ENCODE measurements at regions not wholly inside any gene's neighbourhood (a gene's known extent, or its start where the extent isn't known, plus 50 kb on each side); places are given as distances from the start of the nearest gene placed in this dataset.

DNA sequence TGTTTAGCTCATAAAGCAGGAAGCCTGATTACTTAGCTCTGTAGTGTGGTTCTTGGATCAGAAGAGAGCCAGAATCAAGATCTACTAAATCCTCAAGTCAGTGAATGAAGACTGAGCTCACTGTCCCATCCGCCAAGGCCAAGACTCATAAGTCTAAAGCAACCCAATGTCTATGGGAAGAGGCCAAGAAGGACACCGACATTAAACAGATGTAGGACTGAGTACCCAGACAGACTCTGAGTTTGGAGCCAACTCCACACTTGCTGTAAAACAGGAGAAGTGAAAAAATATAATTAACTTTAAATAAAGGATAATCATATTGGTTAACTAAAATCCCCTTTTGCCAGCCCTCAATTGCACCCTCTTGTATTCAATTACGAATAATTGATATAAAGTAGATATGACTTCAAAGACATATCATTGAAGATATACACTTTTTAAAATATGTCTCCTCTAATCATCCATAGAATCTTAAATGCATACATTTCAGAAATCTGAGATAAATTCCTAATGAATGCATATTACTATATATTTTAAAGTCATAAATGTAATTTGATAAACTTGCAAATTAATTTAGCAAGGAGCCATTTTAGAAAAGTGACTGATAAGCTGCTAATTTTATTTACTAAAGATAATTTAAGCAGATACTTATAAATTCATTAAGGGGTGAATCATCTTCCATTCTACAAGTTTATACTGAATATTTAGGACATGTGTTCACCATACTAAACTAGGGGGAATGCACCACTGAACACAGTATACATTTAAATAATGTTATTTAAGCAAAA is 617.0 kb upstream of the ARID1B start:
- H3K4me1 Mint-ChIP-seq (ENCODE audit: low read depth) = peaks cover 14% of the 10 kb centered on the region
- H3K36me3 Mint-ChIP-seq (ENCODE audit: low read depth) = no peaks in the 10 kb centered on the region
- H3K4me3 Mint-ChIP-seq = no peak overlapping the region
- H3K9me3 Mint-ChIP-seq = no peaks in the 10 kb centered on the region
- no peak overlapping the region for H3K27ac Mint-ChIP-seq
- H3K27me3 Mint-ChIP-seq = no peaks in the 10 kb centered on the region

- no peak overlapping the region for H3K4me3 Mint-ChIP-seq
- H3K4me1 Mint-ChIP-seq (ENCODE audit: low read depth) = peaks cover 13% of the 10 kb centered on the region
- peaks cover 3% of the 10 kb centered on the region for H3K36me3 Mint-ChIP-seq (ENCODE audit: low read depth)
- H3K9me3 Mint-ChIP-seq = peaks cover 4% of the 10 kb centered on the region
- H3K27me3 Mint-ChIP-seq = no peaks in the 10 kb centered on the region
- peak overlapping the region; percentile 72 for H3K27ac Mint-ChIP-seq
Observed at GRCh38 chr6:156154896-156155295, 622.3 kb upstream of the ARID1B start.

DNA sequence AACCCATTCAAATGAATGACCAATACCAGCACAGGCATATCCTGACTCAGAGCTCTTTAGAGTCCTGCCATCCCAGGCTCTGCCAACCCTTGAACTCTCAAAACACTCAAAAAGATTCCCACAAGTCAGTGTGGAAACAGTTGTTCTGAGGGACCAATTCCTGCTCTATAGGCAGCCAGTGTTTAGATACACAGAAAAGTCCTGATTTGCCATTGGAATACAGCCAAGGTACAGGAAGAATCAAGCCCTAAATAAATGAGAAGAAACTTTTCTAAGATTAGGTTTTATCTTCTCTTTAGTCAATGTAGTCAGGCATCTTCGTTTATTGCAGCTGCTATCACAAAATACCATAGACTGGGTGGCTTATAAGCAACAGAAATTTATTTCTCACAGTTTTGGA is 626.8 kb upstream of the ARID1B start:
- H3K9me3 Mint-ChIP-seq = peaks cover 15% of the 10 kb centered on the region
- H3K36me3 Mint-ChIP-seq (ENCODE audit: low read depth) = peaks cover 13% of the 10 kb centered on the region
- no peaks in the 10 kb centered on the region for H3K27me3 Mint-ChIP-seq
- peaks cover 13% of the 10 kb centered on the region for H3K4me1 Mint-ChIP-seq (ENCODE audit: low read depth)
- H3K4me3 Mint-ChIP-seq = no peak overlapping the region
- no peak overlapping the region for H3K27ac Mint-ChIP-seq

DNA sequence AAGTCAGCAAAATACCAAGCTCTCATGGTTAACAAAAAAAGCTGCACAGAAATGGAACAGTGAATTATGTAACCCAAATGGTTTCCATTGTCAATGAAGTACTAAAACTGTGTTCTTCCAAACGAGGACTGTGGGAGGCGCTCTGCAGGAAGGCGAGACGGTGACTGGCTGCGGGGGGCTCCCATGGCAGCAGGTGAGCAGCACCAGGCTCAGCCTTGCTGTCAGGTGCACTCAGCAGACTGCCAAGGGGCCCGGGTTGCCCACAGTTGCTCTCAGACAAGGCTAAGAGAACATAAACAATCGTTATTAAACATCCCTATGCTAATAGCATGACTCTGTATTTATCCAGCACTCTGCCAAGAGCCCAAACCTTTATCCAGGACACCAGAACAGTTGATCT is 630.3 kb upstream of the ARID1B start:
- Mint-ChIP-seq H3K4me3 (no peak overlapping the region), H3K36me3 (ENCODE audit: low read depth) (peaks cover 21% of the 10 kb centered on the region), H3K4me1 (ENCODE audit: low read depth) (no peaks in the 10 kb centered on the region), H3K9me3 (peaks cover 30% of the 10 kb centered on the region), H3K27me3 (peaks cover 7% of the 10 kb centered on the region), H3K27ac (no peak overlapping the region)

DNA sequence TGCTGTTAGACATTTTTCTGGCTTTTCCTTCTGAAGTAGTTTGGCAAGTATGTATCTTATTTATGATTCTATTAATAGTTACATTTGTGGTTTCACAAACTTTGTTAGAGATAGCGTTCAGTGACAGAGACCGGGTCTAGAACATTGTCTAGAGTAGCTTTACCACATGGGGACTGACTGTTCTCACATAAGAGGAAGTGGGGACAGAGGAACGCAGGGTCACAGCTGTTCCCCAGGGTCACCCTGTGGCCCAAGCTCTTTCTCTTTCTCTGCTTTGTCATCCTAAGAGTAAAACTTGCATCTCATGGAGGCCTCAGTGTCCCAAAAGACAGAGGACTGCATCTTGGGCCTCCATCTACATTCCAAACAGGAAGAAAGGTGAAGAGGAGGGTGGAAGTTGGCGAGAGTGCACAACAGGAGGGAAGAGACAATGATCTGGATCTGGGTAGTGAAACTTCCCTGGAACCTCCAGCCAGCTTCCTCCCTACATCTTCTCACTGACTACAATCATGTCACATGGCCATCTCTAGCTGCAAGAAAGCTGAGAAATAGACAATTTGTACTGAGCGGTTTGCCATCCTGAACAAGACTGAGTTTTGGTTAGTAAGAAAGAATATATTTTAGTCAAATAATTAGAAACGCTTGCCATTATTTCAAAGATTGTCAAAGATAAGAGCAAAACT is 645.8 kb upstream of the ARID1B start:
- H3K27ac Mint-ChIP-seq = no peak overlapping the region

GRCh38 chr6:156126535-156126934 is 650.6 kb upstream of the ARID1B start:
- no peaks in the 10 kb centered on the region for H3K9me3 Mint-ChIP-seq
- no peaks in the 10 kb centered on the region for H3K27me3 Mint-ChIP-seq
- H3K27ac Mint-ChIP-seq = no peak overlapping the region
- no peaks in the 10 kb centered on the region for H3K36me3 Mint-ChIP-seq (ENCODE audit: low read depth)
- no peak overlapping the region for H3K4me3 Mint-ChIP-seq
- peaks cover 8% of the 10 kb centered on the region for H3K4me1 Mint-ChIP-seq (ENCODE audit: low read depth)

More for the DNA sequence above, 645.8 kb upstream of the ARID1B start:
- Mint-ChIP-seq H3K36me3 (ENCODE audit: low read depth) (no peaks in the 10 kb centered on the region), H3K4me3 (no peak overlapping the region), H3K9me3 (peaks cover 21% of the 10 kb centered on the region), H3K27me3 (no peaks in the 10 kb centered on the region), H3K4me1 (ENCODE audit: low read depth) (peaks cover 10% of the 10 kb centered on the region)

DNA sequence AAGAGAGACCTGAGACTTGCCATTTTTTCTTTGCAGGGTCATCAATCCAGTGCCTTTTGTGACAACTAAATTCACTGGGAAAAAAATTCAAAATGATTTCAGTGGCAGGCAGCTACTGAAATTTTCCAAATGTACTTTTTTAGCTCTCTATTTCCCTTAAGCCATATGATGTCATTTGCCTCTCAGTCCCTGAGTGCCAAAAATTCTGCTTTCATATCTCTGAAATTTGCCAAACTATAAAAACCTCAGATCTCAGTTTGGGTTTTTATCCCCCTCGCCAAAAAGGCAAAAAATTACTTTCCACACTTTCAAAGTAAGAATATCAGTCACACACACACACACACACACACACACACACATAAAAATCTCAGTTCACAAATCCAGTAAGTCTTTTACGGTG is 651.3 kb upstream of the ARID1B start:
- peaks cover 1% of the 10 kb centered on the region for H3K4me1 Mint-ChIP-seq (ENCODE audit: low read depth)
- H3K36me3 Mint-ChIP-seq (ENCODE audit: low read depth) = no peaks in the 10 kb centered on the region
- no peak overlapping the region for H3K27ac Mint-ChIP-seq
- no peaks in the 10 kb centered on the region for H3K27me3 Mint-ChIP-seq
- no peaks in the 10 kb centered on the region for H3K9me3 Mint-ChIP-seq
- no peak overlapping the region for H3K4me3 Mint-ChIP-seq

- H3K27me3 Mint-ChIP-seq = no peaks in the 10 kb centered on the region
- H3K4me1 Mint-ChIP-seq (ENCODE audit: low read depth) = no peaks in the 10 kb centered on the region
- H3K27ac Mint-ChIP-seq = no peak overlapping the region
- no peaks in the 10 kb centered on the region for H3K36me3 Mint-ChIP-seq (ENCODE audit: low read depth)
- peaks cover 2% of the 10 kb centered on the region for H3K9me3 Mint-ChIP-seq
- no peak overlapping the region for H3K4me3 Mint-ChIP-seq
Observed at GRCh38 chr6:156123731-156124130, 653.4 kb upstream of the ARID1B start.

DNA sequence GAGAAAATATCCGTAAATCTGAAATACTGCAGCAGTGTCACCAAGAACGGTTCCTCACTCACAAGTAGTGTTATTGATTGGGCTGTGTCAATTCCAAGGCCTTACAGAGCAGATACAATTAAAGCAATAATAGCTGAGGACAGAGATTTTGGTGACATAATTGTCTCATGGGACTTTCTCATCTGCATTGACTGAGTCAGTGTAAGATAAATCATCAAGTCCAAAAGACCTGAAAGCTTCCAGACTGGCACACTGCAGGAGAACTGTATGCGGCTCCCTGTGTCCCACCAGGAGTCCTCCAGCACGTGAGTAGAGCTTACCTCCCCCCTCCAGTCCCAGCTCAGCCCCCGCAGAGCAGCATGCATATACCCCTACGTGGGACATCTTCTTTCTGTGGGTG is 655.2 kb upstream of the ARID1B start:
- Mint-ChIP-seq H3K9me3 (peaks cover 4% of the 10 kb centered on the region), H3K4me3 (no peak overlapping the region), H3K27me3 (no peaks in the 10 kb centered on the region), H3K4me1 (ENCODE audit: low read depth) (no peaks in the 10 kb centered on the region), H3K27ac (no peak overlapping the region), H3K36me3 (ENCODE audit: low read depth) (no peaks in the 10 kb centered on the region)

GRCh38 chr6:156114541-156114940 is 658.9 kb upstream of the NOX3 start:
- H3K36me3 Mint-ChIP-seq (ENCODE audit: low read depth) = no peaks in the 10 kb centered on the region
- no peaks in the 10 kb centered on the region for H3K4me1 Mint-ChIP-seq (ENCODE audit: low read depth)
- H3K9me3 Mint-ChIP-seq = peaks cover 4% of the 10 kb centered on the region
- no peak overlapping the region for H3K27ac Mint-ChIP-seq
- no peaks in the 10 kb centered on the region for H3K27me3 Mint-ChIP-seq
- no peak overlapping the region for H3K4me3 Mint-ChIP-seq

DNA sequence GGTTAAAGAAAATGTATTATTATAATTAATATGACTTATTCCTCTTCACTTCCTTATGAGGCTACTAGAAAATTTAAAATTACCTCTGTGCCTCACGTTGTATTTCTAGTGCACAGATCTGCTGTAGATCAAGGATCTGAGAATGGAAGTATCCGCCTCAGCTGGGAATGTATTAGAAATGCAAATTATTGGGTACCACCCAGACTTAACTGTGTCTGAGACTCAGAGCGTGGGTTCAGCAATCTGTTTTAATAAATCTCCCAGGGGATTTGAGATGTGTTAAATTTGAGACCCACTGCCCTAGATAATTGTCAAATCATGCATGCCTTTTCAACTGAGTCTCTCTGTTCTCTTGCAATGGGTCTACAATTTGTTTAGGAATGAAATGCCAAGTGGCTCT is 658.0 kb upstream of the NOX3 start:
- no peaks in the 10 kb centered on the region for H3K36me3 Mint-ChIP-seq (ENCODE audit: low read depth)
- H3K9me3 Mint-ChIP-seq = peaks cover 1% of the 10 kb centered on the region
- H3K27ac Mint-ChIP-seq = no peak overlapping the region
- no peak overlapping the region for H3K4me3 Mint-ChIP-seq
- no peaks in the 10 kb centered on the region for H3K27me3 Mint-ChIP-seq
- no peaks in the 10 kb centered on the region for H3K4me1 Mint-ChIP-seq (ENCODE audit: low read depth)

GRCh38 chr6:156111913-156112312 is 656.3 kb upstream of the NOX3 start:
- Mint-ChIP-seq H3K27me3 (no peaks in the 10 kb centered on the region), H3K4me1 (ENCODE audit: low read depth) (no peaks in the 10 kb centered on the region), H3K4me3 (no peak overlapping the region), H3K36me3 (ENCODE audit: low read depth) (no peaks in the 10 kb centered on the region), H3K27ac (no peak overlapping the region), H3K9me3 (no peaks in the 10 kb centered on the region)

- no peaks in the 10 kb centered on the region for H3K36me3 Mint-ChIP-seq (ENCODE audit: low read depth)
- H3K4me3 Mint-ChIP-seq = no peak overlapping the region
- H3K27me3 Mint-ChIP-seq = no peaks in the 10 kb centered on the region
- no peaks in the 10 kb centered on the region for H3K9me3 Mint-ChIP-seq
- H3K27ac Mint-ChIP-seq = no peak overlapping the region
- no peaks in the 10 kb centered on the region for H3K4me1 Mint-ChIP-seq (ENCODE audit: low read depth)
Observed at GRCh38 chr6:156110249-156110648, 654.6 kb upstream of the NOX3 start.

GRCh38 chr6:156109713-156110112 is 654.1 kb upstream of the NOX3 start:
- Mint-ChIP-seq H3K4me3 (no peak overlapping the region), H3K27me3 (no peaks in the 10 kb centered on the region), H3K27ac (no peak overlapping the region), H3K36me3 (ENCODE audit: low read depth) (no peaks in the 10 kb centered on the region), H3K4me1 (ENCODE audit: low read depth) (no peaks in the 10 kb centered on the region), H3K9me3 (no peaks in the 10 kb centered on the region)

- no peaks in the 10 kb centered on the region for H3K4me1 Mint-ChIP-seq (ENCODE audit: low read depth)
- no peak overlapping the region for H3K4me3 Mint-ChIP-seq
- no peaks in the 10 kb centered on the region for H3K9me3 Mint-ChIP-seq
- no peaks in the 10 kb centered on the region for H3K36me3 Mint-ChIP-seq (ENCODE audit: low read depth)
- H3K27ac Mint-ChIP-seq = no peak overlapping the region
- no peaks in the 10 kb centered on the region for H3K27me3 Mint-ChIP-seq
Observed at GRCh38 chr6:156107624-156108101, 652.0 kb upstream of the NOX3 start.
